Testis (tissue), 2 donors: ENCODE measurements at regions not wholly inside any gene's neighbourhood (a gene's known extent, or its start where the extent isn't known, plus 50 kb on each side); places are given as distances from the start of the nearest gene placed in this dataset.

Source experiments
- DNase-seq: peaks from one replicate; pipeline ENCODE4 v3.0.0-alpha.2; 2019
- H3K27ac ChIP-seq, 2 donors: fragments of 200-600 bp; sonication (generic); one replicate each; pipeline ENCODE4 v1.5.1; 2019
- H3K27me3 ChIP-seq: fragments of 200-600 bp; sonication (generic); one replicate; pipeline ENCODE4 v1.5.1; 2019
- H3K36me3 ChIP-seq: fragments of 200-600 bp; sonication (generic); one replicate; pipeline ENCODE4 v1.5.1; 2017; ENCODE audit warnings: low read depth; ENCODE audit errors: missing control alignments
- H3K4me1 ChIP-seq: fragments of 200-600 bp; sonication (generic); one replicate; pipeline ENCODE4 v1.5.1; 2019
- H3K4me3 ChIP-seq, 2 donors: fragments of 200-600 bp; sonication (generic); one replicate each; pipeline ENCODE4 v1.5.1; 2017 to 2019
- H3K9me3 ChIP-seq: fragments of 200-600 bp; sonication (generic); one replicate; pipeline ENCODE4 v1.5.1; 2017
- POLR2A ChIP-seq: fragments of 450-650 bp; IDR thresholded peaks from one replicate; pipeline ENCODE4 v1.6.1; 2017; ENCODE audit warnings: antibody characterized with exemption, mild to moderate bottlenecking, moderate library complexity
- WGBS, 2 donors: methylation state at CpG; one replicate each; pipeline ENCODE4 v1.1.5; 2018; 5-methylcytosine and 5-hydroxymethylcytosine counted together
- intact Hi-C: fragments of 100-400 bp; cut with DNase I; formaldehyde crosslinking; loops from one replicate; pipeline ENCODE4 v1.15.1; 2023; ENCODE audit warnings: low total_unique reads
- TF ChIP-seq, protein P1 (sequence below), 3 experiments: fragments of 450-650 bp in 2 of 3; fragments of 200-600 bp in 1 of 3; sonication (generic) in 1 of 3; IDR thresholded peaks; one replicate each; pipeline ENCODE4 v1.5.1; 2016 to 2019; ENCODE audit warnings: antibody characterized with exemption in 3 of 3, mild to moderate bottlenecking in 2 of 3, moderate library complexity in 1 of 3

DNA sequence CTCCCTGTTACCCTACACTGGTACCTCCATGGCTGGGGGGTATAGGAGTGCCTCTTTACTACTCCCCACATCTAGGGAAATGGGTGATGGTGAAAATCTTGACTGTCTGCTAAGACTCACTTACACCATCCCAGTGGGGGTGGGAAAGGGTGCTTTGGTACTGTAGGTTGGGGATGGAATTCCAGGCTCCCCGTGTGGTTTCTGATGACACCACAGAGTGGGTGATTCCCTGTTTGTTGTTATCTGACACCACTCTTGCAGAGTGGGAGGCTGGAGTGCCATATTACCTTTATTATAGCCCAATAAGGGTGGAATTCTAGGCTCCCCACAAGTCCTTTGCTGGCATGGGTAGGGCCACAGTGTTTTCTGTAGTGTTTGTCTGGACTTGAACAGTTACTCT, 264.6 kb upstream of the MAN1A1 start:
- intact Hi-C loops = no loop called here
- 71% methylated on average over 1 of the region's 1 CpG; no CpG with 5 or more reads in 1 of the 2 donors for WGBS, 2 donors

GRCh38 chr6:119612911-119613381, 263.4 kb upstream of the MAN1A1 start:
- Histone ChIP-seq H3K4me3 (no peak overlapping the region), H3K27me3 (no peaks in the 10 kb centered on the region), H3K4me1 (no peaks in the 10 kb centered on the region), H3K9me3 (no peaks in the 10 kb centered on the region), H3K36me3 (no peaks in the 10 kb centered on the region), H3K27ac (no peak overlapping the region)
- intact Hi-C loops = no loop called here
- no peak for TF ChIP-seq POLR2A
- TF ChIP-seq, protein P1, sequence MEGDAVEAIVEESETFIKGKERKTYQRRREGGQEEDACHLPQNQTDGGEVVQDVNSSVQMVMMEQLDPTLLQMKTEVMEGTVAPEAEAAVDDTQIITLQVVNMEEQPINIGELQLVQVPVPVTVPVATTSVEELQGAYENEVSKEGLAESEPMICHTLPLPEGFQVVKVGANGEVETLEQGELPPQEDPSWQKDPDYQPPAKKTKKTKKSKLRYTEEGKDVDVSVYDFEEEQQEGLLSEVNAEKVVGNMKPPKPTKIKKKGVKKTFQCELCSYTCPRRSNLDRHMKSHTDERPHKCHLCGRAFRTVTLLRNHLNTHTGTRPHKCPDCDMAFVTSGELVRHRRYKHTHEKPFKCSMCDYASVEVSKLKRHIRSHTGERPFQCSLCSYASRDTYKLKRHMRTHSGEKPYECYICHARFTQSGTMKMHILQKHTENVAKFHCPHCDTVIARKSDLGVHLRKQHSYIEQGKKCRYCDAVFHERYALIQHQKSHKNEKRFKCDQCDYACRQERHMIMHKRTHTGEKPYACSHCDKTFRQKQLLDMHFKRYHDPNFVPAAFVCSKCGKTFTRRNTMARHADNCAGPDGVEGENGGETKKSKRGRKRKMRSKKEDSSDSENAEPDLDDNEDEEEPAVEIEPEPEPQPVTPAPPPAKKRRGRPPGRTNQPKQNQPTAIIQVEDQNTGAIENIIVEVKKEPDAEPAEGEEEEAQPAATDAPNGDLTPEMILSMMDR (IDR thresholded peaks at IDR 0.05) = no peak
- DNase-seq = no peak

More for the DNA sequence above, 264.6 kb upstream of the MAN1A1 start:
- Histone ChIP-seq H3K4me1 (no peaks in the 10 kb centered on the region), H3K27me3 (no peaks in the 10 kb centered on the region), H3K27ac (no peak overlapping the region), H3K4me3 (no peak overlapping the region), H3K9me3 (no peaks in the 10 kb centered on the region), H3K36me3 (no peaks in the 10 kb centered on the region)
- DNase-seq = no peak
- TF ChIP-seq, protein P1 (IDR thresholded peaks at IDR 0.05) = no peak
- no peak for TF ChIP-seq POLR2A

DNA sequence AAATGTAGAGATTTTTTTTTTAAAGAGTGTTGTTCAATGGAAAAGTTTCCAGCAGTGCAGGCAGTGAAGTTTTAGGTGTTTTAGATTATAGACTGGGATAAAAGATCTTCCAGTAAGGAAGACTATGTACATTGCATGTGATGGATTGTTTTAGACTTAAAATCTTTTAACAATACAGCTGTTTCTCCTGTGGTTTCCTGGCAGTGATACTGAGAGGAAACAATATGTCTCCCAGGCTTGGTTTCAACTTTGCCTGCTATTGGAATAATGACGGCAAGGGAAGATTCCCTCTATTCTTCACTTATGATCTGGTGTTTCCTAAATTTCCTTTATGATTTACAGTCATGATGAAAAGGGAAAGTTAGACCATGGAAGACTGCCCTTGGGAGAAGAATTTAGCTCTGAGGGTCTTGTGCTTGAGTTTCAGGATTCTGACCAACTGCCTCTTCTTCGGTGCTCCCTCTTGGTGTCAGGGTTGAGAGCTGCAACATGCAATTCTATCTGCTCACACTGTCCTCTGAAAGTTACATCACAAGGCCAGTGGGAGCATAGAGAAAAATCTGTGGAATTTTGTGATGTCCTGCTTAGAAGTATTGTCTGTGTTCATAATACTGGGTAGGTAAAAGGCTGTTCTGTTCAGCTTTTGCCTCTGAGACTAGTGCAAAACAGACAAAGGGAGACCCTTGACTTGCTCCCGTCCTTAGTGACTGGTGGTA, 262.8 kb upstream of the MAN1A1 start:
- 38 to 52% methylated on average over 3 of the region's 3 CpGs for WGBS, 2 donors
- H3K9me3 ChIP-seq = no peaks in the 10 kb centered on the region
- H3K27me3 ChIP-seq = no peaks in the 10 kb centered on the region
- no peak overlapping the region for H3K4me3 ChIP-seq
- intact Hi-C loops = no loop called here
- H3K36me3 ChIP-seq = no peaks in the 10 kb centered on the region
- no peak for DNase-seq
- TF ChIP-seq, protein P1 (IDR thresholded peaks at IDR 0.05) = no peak
- H3K27ac ChIP-seq = no peak overlapping the region
- no peaks in the 10 kb centered on the region for H3K4me1 ChIP-seq

GRCh38 chr6:119610754-119611153, 261.2 kb upstream of the MAN1A1 start:
- TF ChIP-seq POLR2A = no peak
- no peaks in the 10 kb centered on the region for H3K36me3 ChIP-seq
- intact Hi-C loops = no loop called here
- no peak overlapping the region for H3K27ac ChIP-seq
- H3K4me1 ChIP-seq = no peaks in the 10 kb centered on the region
- H3K4me3 ChIP-seq = no peak overlapping the region
- DNase-seq = no peak
- 89% methylated on average over 1 of the region's 1 CpG for WGBS, 2 donors
- H3K9me3 ChIP-seq = no peaks in the 10 kb centered on the region
- H3K27me3 ChIP-seq = no peaks in the 10 kb centered on the region

DNA sequence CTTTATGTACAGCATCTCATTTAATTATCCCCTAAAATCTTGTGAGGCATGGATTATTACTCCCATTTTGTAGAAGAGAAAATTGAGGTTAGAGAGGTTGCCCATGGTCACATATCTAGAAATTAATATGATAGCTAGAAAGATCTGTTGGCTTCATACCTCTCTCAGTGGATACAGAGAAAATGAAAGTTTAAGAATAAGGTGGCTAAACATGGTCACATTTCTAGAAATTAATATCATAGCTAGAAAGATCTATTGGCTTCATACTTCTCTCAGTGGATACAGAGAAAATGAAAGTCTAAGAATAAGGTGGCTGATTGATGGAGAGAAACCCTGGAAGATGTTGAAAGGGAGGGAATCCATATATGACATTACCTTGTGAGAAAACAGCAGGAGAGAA, 260.7 kb upstream of the MAN1A1 start:
- H3K27me3 ChIP-seq = no peaks in the 10 kb centered on the region
- H3K36me3 ChIP-seq = no peaks in the 10 kb centered on the region
- no peaks in the 10 kb centered on the region for H3K9me3 ChIP-seq
- H3K4me3 ChIP-seq = no peak overlapping the region
- no peak for TF ChIP-seq POLR2A
- TF ChIP-seq, protein P1 (IDR thresholded peaks at IDR 0.05) = no peak
- H3K27ac ChIP-seq = no peak overlapping the region
- no peaks in the 10 kb centered on the region for H3K4me1 ChIP-seq
- intact Hi-C loops = no loop called here
- DNase-seq = no peak
